ENCODE measurements at regions not wholly inside any gene's neighbourhood (a gene's known extent, or its start where the extent isn't known, plus 50 kb on each side); places are given as distances from the start of the nearest gene placed in this dataset.

DNA sequence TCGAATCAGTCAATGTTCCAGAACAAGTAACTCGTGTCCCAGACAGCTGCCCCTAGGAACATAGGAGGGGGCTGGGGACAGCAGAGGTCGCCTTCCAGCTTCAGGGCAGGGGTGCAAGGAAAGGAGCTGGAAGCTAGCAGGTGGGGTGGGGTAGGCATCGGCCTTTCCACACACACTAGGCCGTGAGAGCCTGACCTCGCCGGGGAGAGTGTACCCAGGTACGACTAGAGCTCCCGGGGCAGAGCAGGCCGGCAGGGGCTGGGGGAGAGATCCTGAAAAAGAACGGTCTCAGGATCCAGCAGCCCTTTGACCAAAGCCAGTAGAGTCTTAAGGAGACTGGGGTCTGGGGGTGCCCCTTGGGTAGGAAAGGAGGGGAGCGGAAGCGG is 1127.5 kb downstream of the BRD1 start:
- TF ChIP-seq, protein P1, sequence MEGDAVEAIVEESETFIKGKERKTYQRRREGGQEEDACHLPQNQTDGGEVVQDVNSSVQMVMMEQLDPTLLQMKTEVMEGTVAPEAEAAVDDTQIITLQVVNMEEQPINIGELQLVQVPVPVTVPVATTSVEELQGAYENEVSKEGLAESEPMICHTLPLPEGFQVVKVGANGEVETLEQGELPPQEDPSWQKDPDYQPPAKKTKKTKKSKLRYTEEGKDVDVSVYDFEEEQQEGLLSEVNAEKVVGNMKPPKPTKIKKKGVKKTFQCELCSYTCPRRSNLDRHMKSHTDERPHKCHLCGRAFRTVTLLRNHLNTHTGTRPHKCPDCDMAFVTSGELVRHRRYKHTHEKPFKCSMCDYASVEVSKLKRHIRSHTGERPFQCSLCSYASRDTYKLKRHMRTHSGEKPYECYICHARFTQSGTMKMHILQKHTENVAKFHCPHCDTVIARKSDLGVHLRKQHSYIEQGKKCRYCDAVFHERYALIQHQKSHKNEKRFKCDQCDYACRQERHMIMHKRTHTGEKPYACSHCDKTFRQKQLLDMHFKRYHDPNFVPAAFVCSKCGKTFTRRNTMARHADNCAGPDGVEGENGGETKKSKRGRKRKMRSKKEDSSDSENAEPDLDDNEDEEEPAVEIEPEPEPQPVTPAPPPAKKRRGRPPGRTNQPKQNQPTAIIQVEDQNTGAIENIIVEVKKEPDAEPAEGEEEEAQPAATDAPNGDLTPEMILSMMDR (IDR thresholded peaks at IDR 0.05): no peak
- TF ChIP-seq POLR2AphosphoS5 (IDR thresholded peaks at IDR 0.05; ENCODE audit: low read depth, low read length) (no peak), SIN3A (IDR thresholded peaks at IDR 0.05; ENCODE audit: borderline replicate concordance, insufficient read depth, low read depth, low read length) (no peak)

Measured in Panc1 (cell line).